ENCODE measurements at regions not wholly inside any gene's neighbourhood (a gene's known extent, or its start where the extent isn't known, plus 50 kb on each side); places are given as distances from the start of the nearest gene placed in this dataset.

DNA sequence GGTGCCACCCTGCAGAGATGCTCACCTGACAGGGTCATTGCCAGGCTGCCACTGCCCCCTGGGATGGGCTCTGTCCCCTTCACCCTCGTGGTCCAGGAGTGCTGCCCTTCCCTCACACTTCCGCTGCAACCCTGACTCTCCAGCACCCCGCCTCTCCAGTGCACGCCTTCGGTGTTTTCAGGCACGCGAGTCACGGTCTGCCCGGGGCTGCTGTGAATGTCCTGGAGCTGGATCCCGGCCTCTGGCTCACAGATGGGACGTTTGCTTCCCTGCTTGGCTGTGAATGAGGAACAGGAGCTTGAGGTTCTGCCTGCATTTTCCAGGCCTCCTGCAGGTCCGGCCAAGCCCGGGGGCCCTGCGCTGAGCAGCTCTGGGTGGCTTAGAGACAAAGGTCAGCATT lies 343.4 kb downstream of the SMOC2 start:
- TF ChIP-seq GATA3 (IDR thresholded peaks at IDR 0.05; ENCODE audit: low read depth, low read length) (no peak), GATA2 (IDR thresholded peaks at IDR 0.05; ENCODE audit: low read depth, low read length) (no peak)

Data from SH-SY5Y (cell line).